Adrenal gland (tissue), 9 donors: ENCODE measurements at regions not wholly inside any gene's neighbourhood (a gene's known extent, or its start where the extent isn't known, plus 50 kb on each side); places are given as distances from the start of the nearest gene placed in this dataset.

Experiments
- DNase-seq, 7 donors: peaks; one replicate each; pipeline ENCODE4 v3.0.0-alpha.2; 2019 to 2020
- H3K27ac ChIP-seq, 5 donors: fragments of 200-600 bp; sonication (generic) in 4 of 5; 1 replicate in 3 of 5; 2 replicates in 2 of 5; pipeline versions ENCODE4 v1.5.1 to v1.8.0; 2016 to 2020; ENCODE audit warnings: mild to moderate bottlenecking in 1 of 5
- H3K27me3 ChIP-seq: fragments of 200-600 bp; 2 replicates; pipeline ENCODE4 v1.8.0; 2021
- H3K36me3 ChIP-seq, 2 donors: fragments of 200-600 bp; replicated peaks in 1 of 2; 1 replicate in 1 of 2; 2 replicates in 1 of 2; pipeline versions ENCODE4 v1.5.1 to v1.8.0; 2018 to 2022
- H3K4me1 ChIP-seq, 2 donors: fragments of 200-600 bp; replicated peaks in 1 of 2; 1 replicate in 1 of 2; 2 replicates in 1 of 2; pipeline versions ENCODE4 v1.5.1 to v1.8.0; 2018 to 2021
- H3K4me3 ChIP-seq, 4 donors: fragments of 200-600 bp; sonication (generic) in 3 of 4; one replicate each; pipeline ENCODE4 v1.5.1; 2016 to 2018
- H3K9me3 ChIP-seq, 3 donors: fragments of 200-600 bp; sonication (generic) in 1 of 3; replicated peaks in 1 of 3; 1 replicate in 2 of 3; 2 replicates in 1 of 3; pipeline versions ENCODE4 v1.5.1 to v1.8.0; 2016 to 2021
- POLR2A ChIP-seq, 2 donors: fragments of 450-650 bp; IDR thresholded peaks; one replicate each; pipeline ENCODE4 v1.6.1; 2017; ENCODE audit warnings: antibody characterized with exemption in 2 of 2, mild to moderate bottlenecking in 2 of 2, moderate library complexity in 1 of 2
- WGBS, 4 donors: extraction: QIAGEN DNeasy Blood & Tissue Kit in 2 of 4; methylation state at CpG; one replicate each; pipeline versions ENCODE4 v1.1.5 to v1.1.7; 2013 to 2017; 5-methylcytosine and 5-hydroxymethylcytosine counted together
- intact Hi-C, 2 donors: fragments of 100-400 bp; cut with DNase I; formaldehyde crosslinking; loops; one replicate each; pipeline versions ENCODE4 v1.14.1 to v1.15.0; 2022 to 2023
- TF ChIP-seq, protein P1 (sequence below), 6 experiments: fragments of 450-650 bp in 4 of 6; fragments of 200-600 bp in 2 of 6; sonication (generic) in 1 of 6; IDR thresholded peaks; 1 replicate in 5 of 6; 2 replicates in 1 of 6; pipeline versions ENCODE4 v1.5.1 to v1.8.0; 2016 to 2021; ENCODE audit warnings: antibody characterized with exemption in 6 of 6, mild to moderate bottlenecking in 2 of 6, moderate library complexity in 1 of 6
- donor health status: healthy with polysubstance abuse.
- donor health status: Bipolar disorder and iron deficiency.
- donor health status: DM: yes; HTN: yes; CAD: no.
- donor health status: DM: no; HTN: no; CAD: no.
- donor health status: DM: no; HTN: no; CAD: no.

DNA sequence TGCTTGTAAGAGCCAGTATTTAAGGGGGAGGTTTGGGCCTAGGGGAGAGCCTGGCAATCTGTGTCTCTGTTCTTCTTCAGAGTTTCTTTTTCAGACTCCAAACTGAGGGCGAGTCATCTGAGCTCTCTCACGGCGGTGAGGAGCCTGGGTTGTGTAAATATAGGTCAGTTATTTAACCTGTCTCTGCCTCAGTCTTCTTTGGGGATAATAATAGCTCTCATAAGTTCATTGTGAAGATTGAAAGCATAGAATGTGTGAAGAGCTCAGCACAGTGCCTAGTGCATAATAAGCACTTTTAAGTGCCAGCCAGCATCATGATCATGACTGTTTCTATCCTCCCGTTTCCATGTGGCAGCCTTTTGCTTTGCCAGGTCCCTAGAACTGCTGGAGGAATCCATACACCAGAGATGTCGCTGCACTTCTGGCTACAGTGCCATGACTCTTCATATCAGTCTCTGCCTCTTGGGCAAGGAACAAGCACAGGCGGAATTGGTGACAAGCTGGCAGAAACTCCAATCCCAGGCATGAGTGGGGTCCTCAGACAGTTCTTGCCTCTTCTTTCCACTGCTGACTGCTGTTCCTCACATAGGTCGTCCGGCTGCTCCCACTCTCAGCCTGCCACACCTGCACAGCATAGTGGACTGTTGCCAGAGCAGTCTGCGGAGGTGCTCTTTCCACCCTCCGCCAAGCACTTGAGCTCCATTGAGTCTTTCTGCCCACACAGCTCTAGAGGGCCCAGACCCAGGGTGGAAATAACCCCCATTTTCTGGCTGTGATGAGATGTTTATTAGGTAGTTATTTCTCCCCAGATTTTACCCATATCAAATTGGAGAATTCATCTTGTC, 103.7 kb upstream of the MAML3 start:
- WGBS, 4 donors: 78 to 82% (median 81%) methylated on average over 8 to 10 of the region's 10 CpGs
- Histone ChIP-seq H3K36me3 (no peaks in the 10 kb centered on the region), H3K4me3 (no peak overlapping the region), H3K4me1 (peaks cover 0 to 12% of the 10 kb centered on the region in 2 donors), H3K27ac (no peak overlapping the region), H3K27me3 (no peaks in the 10 kb centered on the region), H3K9me3 (no peaks in the 10 kb centered on the region)
- TF ChIP-seq POLR2A (IDR thresholded peaks at IDR 0.05): no peak
- TF ChIP-seq, protein P1, sequence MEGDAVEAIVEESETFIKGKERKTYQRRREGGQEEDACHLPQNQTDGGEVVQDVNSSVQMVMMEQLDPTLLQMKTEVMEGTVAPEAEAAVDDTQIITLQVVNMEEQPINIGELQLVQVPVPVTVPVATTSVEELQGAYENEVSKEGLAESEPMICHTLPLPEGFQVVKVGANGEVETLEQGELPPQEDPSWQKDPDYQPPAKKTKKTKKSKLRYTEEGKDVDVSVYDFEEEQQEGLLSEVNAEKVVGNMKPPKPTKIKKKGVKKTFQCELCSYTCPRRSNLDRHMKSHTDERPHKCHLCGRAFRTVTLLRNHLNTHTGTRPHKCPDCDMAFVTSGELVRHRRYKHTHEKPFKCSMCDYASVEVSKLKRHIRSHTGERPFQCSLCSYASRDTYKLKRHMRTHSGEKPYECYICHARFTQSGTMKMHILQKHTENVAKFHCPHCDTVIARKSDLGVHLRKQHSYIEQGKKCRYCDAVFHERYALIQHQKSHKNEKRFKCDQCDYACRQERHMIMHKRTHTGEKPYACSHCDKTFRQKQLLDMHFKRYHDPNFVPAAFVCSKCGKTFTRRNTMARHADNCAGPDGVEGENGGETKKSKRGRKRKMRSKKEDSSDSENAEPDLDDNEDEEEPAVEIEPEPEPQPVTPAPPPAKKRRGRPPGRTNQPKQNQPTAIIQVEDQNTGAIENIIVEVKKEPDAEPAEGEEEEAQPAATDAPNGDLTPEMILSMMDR (IDR thresholded peaks at IDR 0.05): no peak
- DNase-seq: no peak
- intact Hi-C loops: loop anchor here (10.0 kb wide), 2 partner anchors 213 to 523 kb away; no protein-coding TSS in a partner anchor

- intact Hi-C loops: loop anchor here (10.0 kb wide), 2 partner anchors 212 to 522 kb away; no protein-coding TSS in a partner anchor
- H3K27ac ChIP-seq: peak overlapping the region in 1 of 5 donors; percentile 24
- no peak for DNase-seq
Measured at GRCh38 chr4:140256941-140257340, 103.0 kb upstream of the MAML3 start.

DNA sequence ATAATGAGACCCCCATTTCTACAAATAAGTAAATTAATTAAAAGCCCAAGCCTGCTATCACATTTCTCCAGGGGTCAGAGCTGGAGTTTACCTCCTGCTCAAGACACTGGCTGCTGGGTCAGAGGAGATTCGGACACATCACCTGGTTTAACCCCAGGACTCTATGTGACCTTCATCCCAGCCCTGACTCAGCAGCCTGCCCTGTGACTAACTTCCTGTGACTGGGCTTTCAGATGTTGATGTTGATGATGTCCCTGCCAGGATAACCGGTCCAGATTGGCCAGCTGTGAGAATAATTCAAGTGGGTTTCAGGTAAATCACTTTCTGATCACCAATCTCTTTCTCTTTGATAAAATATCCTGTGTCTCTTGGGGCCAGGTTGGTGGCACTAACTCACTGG, 102.4 kb upstream of the MAML3 start:
- Histone ChIP-seq H3K4me1 (peaks cover 5 to 17% of the 10 kb centered on the region in 2 donors), H3K36me3 (no peaks in the 10 kb centered on the region), H3K27me3 (no peaks in the 10 kb centered on the region), H3K4me3 (no peak overlapping the region), H3K27ac (peak overlapping the region in 1 of 5 donors; percentile 24), H3K9me3 (no peaks in the 10 kb centered on the region)
- no peak for TF ChIP-seq POLR2A (IDR thresholded peaks at IDR 0.05)
- TF ChIP-seq, protein P1 (IDR thresholded peaks at IDR 0.05): no peak
- DNase-seq: peak; percentile 65 to 84 (median 79)
- intact Hi-C loops: loop anchor here (10.0 kb wide), 2 partner anchors 212 to 522 kb away; no protein-coding TSS in a partner anchor
- WGBS, 4 donors: 23 to 50% (median 42%) methylated on average over 1 to 2 of the region's 2 CpGs

More at GRCh38 chr4:140256941-140257340, 103.0 kb upstream of the MAML3 start:
- Histone ChIP-seq H3K4me1 (peaks cover 5 to 17% of the 10 kb centered on the region in 2 donors), H3K4me3 (no peak overlapping the region), H3K27me3 (no peaks in the 10 kb centered on the region), H3K9me3 (no peaks in the 10 kb centered on the region), H3K36me3 (no peaks in the 10 kb centered on the region)
- WGBS, 4 donors: 76 to 90% (median 81%) methylated on average over 2 of the region's 2 CpGs
- TF ChIP-seq POLR2A (IDR thresholded peaks at IDR 0.05): no peak
- TF ChIP-seq, protein P1 (IDR thresholded peaks at IDR 0.05): no peak

GRCh38 chr4:140255927-140256326, 101.9 kb upstream of the MAML3 start:
- no peak overlapping the region for H3K27ac ChIP-seq
- no peaks in the 10 kb centered on the region for H3K27me3 ChIP-seq
- intact Hi-C loops: loop anchor here (10.0 kb wide), 2 partner anchors 211 to 521 kb away; no protein-coding TSS in a partner anchor
- H3K4me3 ChIP-seq: no peak overlapping the region
- H3K9me3 ChIP-seq: no peaks in the 10 kb centered on the region
- H3K36me3 ChIP-seq: no peaks in the 10 kb centered on the region
- TF ChIP-seq POLR2A (IDR thresholded peaks at IDR 0.05): no peak
- TF ChIP-seq, protein P1 (IDR thresholded peaks at IDR 0.05): no peak
- 94 to 100% (median 98%) methylated on average over 1 of the region's 1 CpG for WGBS, 4 donors
- no peak for DNase-seq
- H3K4me1 ChIP-seq: peaks cover 5 to 17% of the 10 kb centered on the region in 2 donors
